GM12872 (cell line): ENCODE measurements at regions not wholly inside any gene's neighbourhood (a gene's known extent, or its start where the extent isn't known, plus 50 kb on each side); places are given as distances from the start of the nearest gene placed in this dataset.

Experiments used
- CTCF ChIP-seq: IDR thresholded peaks from 3 replicates; pipeline ENCODE4 v1.5.1; 2011; ENCODE audit warnings: low read depth, mild to moderate bottlenecking, low read length, moderate library complexity; ENCODE audit not compliant: insufficient read depth

- TF ChIP-seq CTCF: no peak
Measured at GRCh38 chr7:41578700-41579099, 124.2 kb downstream of the INHBA start.

GRCh38 chr7:41576166-41576565 lies 126.7 kb downstream of the INHBA start:
- TF ChIP-seq CTCF: no peak

GRCh38 chr7:41574377-41574776 lies 128.5 kb downstream of the INHBA start:
- no peak for TF ChIP-seq CTCF

DNA sequence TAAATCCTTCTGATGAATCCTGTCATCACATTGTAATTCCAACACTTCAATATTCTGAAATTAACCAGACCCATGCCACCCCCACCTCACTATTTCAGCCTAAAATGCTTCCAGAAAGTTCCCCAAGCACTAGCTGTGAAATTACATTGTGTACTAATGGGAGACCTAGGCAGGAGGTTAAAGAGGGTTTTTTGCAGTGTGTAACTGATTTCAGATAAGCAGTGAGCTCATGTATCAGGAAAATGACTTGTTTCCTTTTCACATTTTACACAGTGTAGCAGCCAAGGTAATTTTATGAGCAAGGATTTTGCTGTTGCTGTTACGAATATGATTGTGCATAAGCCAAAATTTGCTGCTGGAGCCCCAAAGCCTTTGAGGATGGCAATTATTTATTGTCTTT lies 129.0 kb downstream of the INHBA start:
- TF ChIP-seq CTCF: no peak

DNA sequence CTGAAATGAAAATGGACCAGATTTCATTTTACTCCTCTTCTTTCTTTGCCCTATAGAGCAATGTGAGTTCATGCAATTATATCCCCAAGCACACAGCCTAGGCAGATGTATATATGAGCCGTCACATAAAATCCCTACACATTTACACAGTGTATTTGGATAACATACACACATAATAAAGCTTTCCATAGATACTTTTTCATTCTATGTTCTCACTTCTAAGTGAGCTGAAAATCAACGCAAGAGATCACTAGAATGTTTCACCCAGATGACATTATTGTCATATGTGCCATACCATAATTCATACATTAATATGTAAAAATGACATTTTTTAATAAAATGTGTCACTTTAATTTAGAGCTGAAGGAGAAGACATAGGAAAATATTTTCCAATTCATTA lies 129.4 kb downstream of the INHBA start:
- TF ChIP-seq CTCF: no peak

DNA sequence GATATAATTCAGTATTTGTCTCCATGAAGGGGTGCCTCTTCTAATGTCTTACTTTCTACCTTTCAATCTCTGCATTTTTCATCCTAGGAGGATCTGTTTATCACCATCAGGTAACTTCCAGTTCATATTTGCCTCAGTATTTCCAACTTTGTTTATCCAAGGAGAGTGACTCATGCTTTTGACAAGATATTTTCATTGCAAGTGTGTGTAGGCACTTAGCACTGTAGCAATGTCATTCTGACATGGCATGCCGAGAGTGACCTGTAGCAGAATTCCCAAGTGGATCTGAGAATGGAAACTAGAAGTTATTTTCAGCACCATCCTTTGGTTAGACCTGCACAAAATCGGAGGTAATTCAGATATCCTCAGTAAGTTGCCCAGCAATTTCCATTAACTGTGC lies 129.9 kb downstream of the INHBA start:
- TF ChIP-seq CTCF: no peak

DNA sequence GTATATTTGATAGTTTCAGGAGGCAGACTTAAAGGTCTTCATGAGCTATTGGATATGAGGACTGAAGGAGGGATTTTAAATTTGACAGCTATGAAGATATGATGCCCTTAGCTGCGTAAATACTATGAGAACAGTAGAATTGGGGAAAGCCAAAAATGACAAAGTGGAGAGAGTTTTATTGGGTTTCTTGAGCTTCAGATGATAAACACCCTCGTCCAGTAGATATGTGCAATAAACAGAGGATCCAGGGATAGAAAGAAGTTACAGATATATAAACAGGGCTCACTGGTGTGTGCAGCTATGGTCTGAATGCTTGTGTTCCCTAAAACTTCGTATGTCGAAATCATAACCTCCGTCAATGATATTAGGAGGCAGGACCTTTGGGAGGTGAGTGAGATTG lies 131.3 kb downstream of the INHBA start:
- TF ChIP-seq CTCF: no peak

DNA sequence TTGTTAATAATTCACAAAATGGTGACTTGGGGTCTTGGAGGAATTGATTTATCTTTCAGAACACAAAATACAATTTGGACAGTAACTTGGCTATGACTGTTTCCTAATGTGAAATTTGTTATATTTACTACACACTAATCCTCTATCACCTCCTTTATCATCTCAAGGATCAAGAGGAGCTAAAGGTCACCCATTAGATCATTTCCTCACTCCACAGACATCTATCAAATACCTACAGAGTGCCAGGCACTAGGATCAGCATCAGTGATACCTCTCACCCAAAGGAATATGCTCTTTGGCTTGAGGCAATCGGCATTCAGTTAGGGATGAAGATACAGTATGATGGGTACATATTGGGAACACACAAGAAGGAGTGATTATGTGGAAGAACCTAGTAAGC lies 132.1 kb downstream of the INHBA start:
- TF ChIP-seq CTCF: no peak
